Fibroblast of villous mesenchyme (primary cell): ENCODE measurements at regions not wholly inside any gene's neighbourhood (a gene's known extent, or its start where the extent isn't known, plus 50 kb on each side); places are given as distances from the start of the nearest gene placed in this dataset.

Experiments
- DNase-seq: peaks from one replicate; pipeline ENCODE4 v3.0.0-alpha.2; 2010; ENCODE audit warnings: low read depth
- H3K4me3 ChIP-seq: 2 replicates; pipeline ENCODE4 v1.5.1; 2011; ENCODE audit warnings: low read depth, mild to moderate bottlenecking, low read length
- TF ChIP-seq, protein P1 (sequence below): IDR thresholded peaks from 2 replicates; pipeline ENCODE4 v1.5.1; 2012; ENCODE audit warnings: low read depth, mild to moderate bottlenecking, low read length; ENCODE audit not compliant: insufficient read depth

DNA sequence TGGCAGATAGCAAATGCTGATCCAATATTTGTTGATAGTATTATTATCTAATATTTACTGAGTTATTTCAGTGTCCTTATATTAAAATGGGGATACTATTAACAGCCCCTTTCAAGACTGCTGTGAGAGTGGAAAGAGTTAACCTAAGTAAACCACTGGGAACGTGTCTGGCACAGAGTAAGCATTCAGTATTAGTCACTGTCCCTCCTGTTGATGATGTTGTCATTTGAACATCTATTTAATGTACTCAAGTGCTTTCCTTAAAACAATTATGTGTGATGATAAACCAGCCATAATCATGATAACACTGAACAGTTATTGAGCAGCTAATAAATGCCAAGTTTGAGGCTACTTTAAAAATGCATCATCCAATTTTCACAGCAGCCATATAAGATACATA lies 135.7 kb upstream of the XYLT1 start:
- no peak overlapping the region for H3K4me3 ChIP-seq
- no peak for DNase-seq
- TF ChIP-seq, protein P1, sequence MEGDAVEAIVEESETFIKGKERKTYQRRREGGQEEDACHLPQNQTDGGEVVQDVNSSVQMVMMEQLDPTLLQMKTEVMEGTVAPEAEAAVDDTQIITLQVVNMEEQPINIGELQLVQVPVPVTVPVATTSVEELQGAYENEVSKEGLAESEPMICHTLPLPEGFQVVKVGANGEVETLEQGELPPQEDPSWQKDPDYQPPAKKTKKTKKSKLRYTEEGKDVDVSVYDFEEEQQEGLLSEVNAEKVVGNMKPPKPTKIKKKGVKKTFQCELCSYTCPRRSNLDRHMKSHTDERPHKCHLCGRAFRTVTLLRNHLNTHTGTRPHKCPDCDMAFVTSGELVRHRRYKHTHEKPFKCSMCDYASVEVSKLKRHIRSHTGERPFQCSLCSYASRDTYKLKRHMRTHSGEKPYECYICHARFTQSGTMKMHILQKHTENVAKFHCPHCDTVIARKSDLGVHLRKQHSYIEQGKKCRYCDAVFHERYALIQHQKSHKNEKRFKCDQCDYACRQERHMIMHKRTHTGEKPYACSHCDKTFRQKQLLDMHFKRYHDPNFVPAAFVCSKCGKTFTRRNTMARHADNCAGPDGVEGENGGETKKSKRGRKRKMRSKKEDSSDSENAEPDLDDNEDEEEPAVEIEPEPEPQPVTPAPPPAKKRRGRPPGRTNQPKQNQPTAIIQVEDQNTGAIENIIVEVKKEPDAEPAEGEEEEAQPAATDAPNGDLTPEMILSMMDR = no peak

DNA sequence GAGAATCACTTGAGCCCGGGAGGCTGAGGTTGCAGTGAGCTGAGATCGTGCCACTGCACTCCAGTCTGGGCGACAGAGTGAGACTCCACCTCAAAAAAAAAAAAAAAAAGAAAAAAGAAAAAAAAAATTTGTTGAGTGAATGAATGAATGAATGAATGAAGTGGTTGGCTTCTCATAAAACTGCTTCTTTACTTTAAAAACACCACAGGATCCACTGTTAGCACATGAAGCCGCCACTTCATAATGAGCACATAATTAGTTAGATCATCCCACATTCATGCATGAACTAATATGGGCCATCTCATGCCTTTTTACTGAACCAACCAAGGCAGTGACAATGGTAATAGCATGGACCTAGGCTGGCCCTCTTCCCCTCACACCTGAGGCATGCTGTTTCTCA lies 135.0 kb upstream of the XYLT1 start:
- H3K4me3 ChIP-seq = no peak overlapping the region
- TF ChIP-seq, protein P1 = no peak
- DNase-seq = no peak

DNA sequence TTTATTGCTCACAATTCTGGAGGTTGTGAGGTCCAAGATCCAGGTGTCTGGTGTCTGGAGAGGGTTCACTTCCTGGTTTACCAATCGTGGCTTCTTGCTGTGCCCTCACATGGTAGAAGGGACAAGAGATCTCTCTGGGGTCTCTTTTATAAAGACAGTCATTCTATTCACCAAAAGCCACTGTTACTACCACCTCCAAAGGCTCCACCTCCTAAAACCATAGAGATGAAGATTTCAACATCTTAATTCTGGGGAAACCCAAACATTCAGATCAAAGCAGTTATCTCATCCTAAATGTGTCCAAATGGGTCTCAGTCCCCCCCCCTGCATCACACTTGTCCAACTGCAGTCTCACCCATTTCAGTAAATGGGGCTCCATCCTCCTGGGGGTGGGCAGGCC lies 132.9 kb upstream of the XYLT1 start:
- no peak overlapping the region for H3K4me3 ChIP-seq
- no peak for DNase-seq
- TF ChIP-seq, protein P1 = no peak

DNA sequence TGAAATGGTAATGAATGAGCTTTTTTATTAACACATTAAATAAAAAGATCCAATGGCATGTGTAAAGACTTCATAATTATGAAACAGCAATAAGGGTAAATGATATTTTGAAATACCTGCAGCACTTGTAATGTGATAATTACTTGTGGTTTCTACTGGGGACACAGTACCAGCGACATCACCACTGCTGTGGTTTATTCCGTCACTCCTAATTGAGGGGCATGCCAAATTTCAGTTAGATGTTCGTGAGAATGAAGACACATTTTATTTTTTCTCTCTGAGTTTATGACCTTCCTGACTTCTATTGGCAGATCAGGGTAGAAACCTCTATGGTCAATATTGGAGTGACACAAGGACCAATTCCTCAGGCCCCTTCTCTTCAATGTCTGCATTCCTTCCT lies 131.9 kb upstream of the XYLT1 start:
- no peak for DNase-seq
- TF ChIP-seq, protein P1 = no peak
- no peak overlapping the region for H3K4me3 ChIP-seq

DNA sequence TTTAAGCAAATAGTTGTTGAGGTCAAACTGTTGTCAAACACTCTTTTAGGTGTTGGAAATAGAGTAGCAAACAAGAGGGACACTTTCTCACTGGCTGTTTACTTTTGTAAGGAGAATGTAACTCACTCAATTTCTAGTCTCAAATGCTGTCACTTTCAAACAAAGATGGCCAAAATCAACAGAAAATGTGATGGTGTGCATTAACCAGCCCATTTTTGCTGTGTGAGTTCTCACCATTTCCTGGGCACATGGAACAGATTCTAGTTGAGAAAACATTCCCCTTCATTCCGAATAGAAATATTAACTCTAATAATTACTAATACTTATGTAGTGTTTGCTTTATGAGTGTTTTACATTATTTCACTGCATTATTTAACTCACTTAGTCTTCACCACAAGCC lies 128.2 kb upstream of the XYLT1 start:
- DNase-seq = no peak
- no peak overlapping the region for H3K4me3 ChIP-seq
- TF ChIP-seq, protein P1 = no peak

DNA sequence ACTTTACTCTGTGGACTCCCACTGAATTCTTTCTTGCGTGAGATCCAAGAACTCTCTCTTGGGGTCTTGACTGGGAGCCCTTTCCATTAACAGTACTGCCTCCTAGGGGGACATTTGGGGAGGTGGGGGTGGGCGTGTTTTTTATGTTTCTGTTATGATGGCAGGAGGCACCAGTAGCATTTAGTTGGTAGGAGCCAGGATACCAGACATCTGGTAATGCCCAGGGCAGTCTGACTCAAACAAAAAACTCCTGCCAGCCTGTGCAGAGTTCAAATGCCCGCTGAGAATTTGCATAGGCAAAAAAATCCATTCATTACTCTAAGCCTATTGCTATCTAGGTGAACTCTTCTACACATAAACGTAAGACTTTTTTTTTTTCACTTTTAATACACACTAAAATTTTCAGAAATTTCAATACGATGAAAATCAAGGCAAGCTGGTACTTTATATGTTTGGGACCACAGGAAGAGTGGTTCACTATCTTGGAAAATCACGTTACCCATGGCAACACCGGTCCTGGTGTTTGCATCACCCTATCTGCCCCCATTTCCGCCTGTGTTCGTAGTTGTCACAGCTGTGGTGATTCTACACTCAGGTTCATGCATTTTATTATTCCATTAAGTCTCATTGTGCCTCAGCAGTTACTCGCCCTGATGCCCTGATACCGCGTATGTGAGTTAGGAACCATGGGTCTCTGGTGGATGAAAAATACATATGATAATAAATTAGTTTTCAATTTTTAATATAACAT lies 121.1 kb upstream of the XYLT1 start:
- no peak for DNase-seq
- H3K4me3 ChIP-seq = no peak overlapping the region
- TF ChIP-seq, protein P1 = no peak
